Kidney (tissue), 13 donors: ENCODE measurements at regions not wholly inside any gene's neighbourhood (a gene's known extent, or its start where the extent isn't known, plus 50 kb on each side); places are given as distances from the start of the nearest gene placed in this dataset.

Source experiments
- DNase-seq, 5 donors: peaks; one replicate each; pipeline ENCODE4 v3.0.0-alpha.2; 2013 to 2020
- FAIRE-seq: peaks from 2 replicates; lab custom pipeline; 2012; peaks lifted over from hg19 to GRCh38; lab: Jason Lieb, UNC
- H3K27ac ChIP-seq, 2 donors: one replicate each; pipeline ENCODE4 v1.7.0; 2013; ENCODE audit warnings: low read depth in 2 of 2, low read length in 2 of 2, inconsistent platforms in 1 of 2
- H3K27me3 ChIP-seq: one replicate; pipeline ENCODE4 v1.7.1; 2013; ENCODE audit warnings: low read length, inconsistent platforms; ENCODE audit not compliant: control insufficient read depth, insufficient read depth
- H3K36me3 ChIP-seq, 3 donors: one replicate each; pipeline versions ENCODE4 v1.7.0 to v1.7.1; 2013; ENCODE audit warnings: low read length in 3 of 3, control low read depth in 1 of 3, inconsistent platforms in 1 of 3; ENCODE audit not compliant: insufficient read depth in 3 of 3, control insufficient read depth in 2 of 3
- H3K4me1 ChIP-seq, 3 donors: one replicate each; pipeline versions ENCODE4 v1.7.0 to v1.7.1; 2013; ENCODE audit warnings: low read length in 3 of 3, inconsistent platforms in 1 of 3, low read depth in 1 of 3; ENCODE audit not compliant: control insufficient read depth in 2 of 3, insufficient read depth in 2 of 3
- H3K4me3 ChIP-seq, 3 donors: one replicate each; pipeline versions ENCODE4 v1.7.0 to v1.8.1; 2013; ENCODE audit warnings: low read length in 3 of 3, control low read depth in 1 of 3, inconsistent platforms in 1 of 3
- H3K9ac ChIP-seq, 3 donors: one replicate each; pipeline versions ENCODE4 v1.7.0 to v1.7.1; 2013; ENCODE audit warnings: low read length in 3 of 3, control low read depth in 1 of 3, inconsistent platforms in 1 of 3
- H3K9me3 ChIP-seq, 3 donors: one replicate each; pipeline versions ENCODE4 v1.7.0 to v1.7.1; 2013; ENCODE audit warnings: low read length in 3 of 3, control low read depth in 1 of 3, inconsistent platforms in 1 of 3; ENCODE audit not compliant: control insufficient read depth in 2 of 3, insufficient read depth in 1 of 3
- intact Hi-C: fragments of 100-400 bp; cut with DNase I; formaldehyde crosslinking; loops from one replicate; pipeline ENCODE4 v1.11.1; 2022
- TF ChIP-seq, protein P1 (sequence below): IDR thresholded peaks from 3 replicates; pipeline ENCODE4 v1.5.1; 2012; ENCODE audit warnings: mild to moderate bottlenecking, moderate library complexity, borderline replicate concordance; ENCODE audit not compliant: insufficient read depth; ENCODE audit errors: extremely low read depth
- donor health status: control.
- donor health status: control.
- donor health status: control.
- donor health status: control.
- donor health status: control.
- donor health status: DM: yes; HTN: yes; CAD: no.
- donor health status: Normal renal cell carcinoma (clear cell type).

DNA sequence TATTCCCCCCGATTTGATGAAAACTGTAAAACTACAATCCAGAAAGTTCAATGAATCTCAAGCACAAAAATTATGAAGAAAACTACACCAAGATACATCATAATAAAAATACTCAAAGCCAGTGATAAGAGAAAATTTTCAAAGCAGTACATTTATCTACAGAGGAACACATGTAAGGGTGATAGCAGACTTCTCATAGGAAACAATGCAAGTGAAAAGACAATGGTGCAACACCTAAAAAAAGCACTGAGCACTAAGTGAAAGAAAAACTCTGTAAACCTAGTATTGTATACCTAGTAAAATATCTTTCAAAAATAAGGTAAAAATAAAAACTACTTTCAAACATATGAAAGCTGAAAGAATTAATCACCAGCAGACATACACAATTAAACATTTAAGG lies 76.1 kb upstream of the IRF2BP2 start:
- DNase-seq: no peak
- intact Hi-C loops: no loop called here
- Histone ChIP-seq H3K4me1 (no peaks in the 10 kb centered on the region), H3K9ac (no peak overlapping the region), H3K36me3 (no peaks in the 10 kb centered on the region), H3K27ac (no peak overlapping the region), H3K27me3 (no peaks in the 10 kb centered on the region), H3K9me3 (no peaks in the 10 kb centered on the region), H3K4me3 (no peak overlapping the region)
- no peak for FAIRE-seq
- TF ChIP-seq, protein P1, sequence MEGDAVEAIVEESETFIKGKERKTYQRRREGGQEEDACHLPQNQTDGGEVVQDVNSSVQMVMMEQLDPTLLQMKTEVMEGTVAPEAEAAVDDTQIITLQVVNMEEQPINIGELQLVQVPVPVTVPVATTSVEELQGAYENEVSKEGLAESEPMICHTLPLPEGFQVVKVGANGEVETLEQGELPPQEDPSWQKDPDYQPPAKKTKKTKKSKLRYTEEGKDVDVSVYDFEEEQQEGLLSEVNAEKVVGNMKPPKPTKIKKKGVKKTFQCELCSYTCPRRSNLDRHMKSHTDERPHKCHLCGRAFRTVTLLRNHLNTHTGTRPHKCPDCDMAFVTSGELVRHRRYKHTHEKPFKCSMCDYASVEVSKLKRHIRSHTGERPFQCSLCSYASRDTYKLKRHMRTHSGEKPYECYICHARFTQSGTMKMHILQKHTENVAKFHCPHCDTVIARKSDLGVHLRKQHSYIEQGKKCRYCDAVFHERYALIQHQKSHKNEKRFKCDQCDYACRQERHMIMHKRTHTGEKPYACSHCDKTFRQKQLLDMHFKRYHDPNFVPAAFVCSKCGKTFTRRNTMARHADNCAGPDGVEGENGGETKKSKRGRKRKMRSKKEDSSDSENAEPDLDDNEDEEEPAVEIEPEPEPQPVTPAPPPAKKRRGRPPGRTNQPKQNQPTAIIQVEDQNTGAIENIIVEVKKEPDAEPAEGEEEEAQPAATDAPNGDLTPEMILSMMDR: no peak

DNA sequence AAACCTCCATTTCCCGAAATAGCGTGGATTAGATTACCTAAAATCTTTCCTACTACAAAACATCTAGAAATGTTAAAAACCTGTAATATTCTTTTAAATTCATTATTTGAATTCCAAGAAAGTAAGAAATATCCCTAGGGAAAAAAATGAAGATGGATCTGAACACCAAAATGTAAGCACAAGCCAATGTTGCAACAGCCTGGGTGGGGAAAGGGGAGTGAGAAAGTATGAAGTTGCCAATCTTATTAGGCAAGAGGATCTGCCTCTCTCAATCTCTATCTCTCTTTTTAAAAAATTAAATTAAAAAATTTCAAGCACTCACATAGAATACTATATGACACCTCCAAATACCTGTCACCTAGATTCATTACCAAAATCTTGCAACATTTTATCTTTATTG lies 74.9 kb upstream of the IRF2BP2 start:
- Histone ChIP-seq H3K27me3 (no peaks in the 10 kb centered on the region), H3K9ac (no peak overlapping the region), H3K27ac (no peak overlapping the region), H3K4me1 (no peaks in the 10 kb centered on the region), H3K4me3 (no peak overlapping the region), H3K9me3 (no peaks in the 10 kb centered on the region), H3K36me3 (no peaks in the 10 kb centered on the region)
- no peak for DNase-seq
- TF ChIP-seq, protein P1: no peak
- intact Hi-C loops: no loop called here
- no peak for FAIRE-seq

DNA sequence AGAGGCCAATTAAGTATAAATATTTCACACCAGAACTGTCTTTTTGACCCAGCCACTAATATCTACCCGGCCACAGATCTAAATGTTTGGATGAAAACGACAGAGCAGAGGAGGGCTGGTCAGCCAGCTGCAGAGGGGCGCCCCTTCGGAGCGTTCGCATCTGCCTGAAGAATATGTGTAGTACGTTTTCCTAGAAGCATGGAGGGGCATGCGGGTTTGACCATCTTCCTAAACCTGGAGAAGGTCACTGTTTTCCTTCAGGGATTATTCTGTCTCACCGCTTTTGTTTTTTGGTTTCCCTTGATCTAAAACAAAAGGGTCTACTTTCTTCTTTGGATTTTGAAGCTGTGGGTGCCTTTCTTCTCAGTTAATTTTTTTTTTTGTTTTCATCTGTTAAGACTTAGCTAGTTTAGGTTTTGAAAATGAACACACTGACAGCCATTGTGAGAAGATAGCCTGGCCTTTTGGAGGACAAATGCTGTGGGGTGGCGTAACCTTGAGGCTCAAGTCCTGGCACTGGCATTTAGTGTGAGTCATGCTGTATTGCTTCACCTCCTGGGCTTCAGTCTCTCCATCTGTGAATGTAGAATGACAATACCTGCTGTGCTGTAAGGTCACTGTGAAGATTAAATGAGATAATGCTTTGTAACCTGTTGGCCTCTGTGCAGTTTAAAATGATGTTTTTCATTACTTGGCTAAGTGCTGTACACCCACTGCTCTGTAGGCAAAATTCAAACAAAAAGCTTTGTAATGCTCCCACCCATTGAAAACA lies 74.1 kb upstream of the IRF2BP2 start:
- TF ChIP-seq, protein P1: no peak
- H3K36me3 ChIP-seq: no peaks in the 10 kb centered on the region
- intact Hi-C loops: no loop called here
- no peak for DNase-seq
- H3K4me1 ChIP-seq: no peaks in the 10 kb centered on the region
- H3K9ac ChIP-seq: no peak overlapping the region
- no peak for FAIRE-seq
- no peaks in the 10 kb centered on the region for H3K9me3 ChIP-seq
- H3K27me3 ChIP-seq: no peaks in the 10 kb centered on the region
- H3K27ac ChIP-seq: peak overlapping the region in 1 of 2 donors; percentile 36
- H3K4me3 ChIP-seq: no peak overlapping the region
